NCI-H2227 treated with DMSO at 0.1 percent for 48 hours (cell line): ENCODE measurements at regions not wholly inside any gene's neighbourhood (a gene's known extent, or its start where the extent isn't known, plus 50 kb on each side); places are given as distances from the start of the nearest gene placed in this dataset.

Source experiments
- DNase-seq: peaks from one replicate; lab custom pipeline; 2025; lab: John Stamatoyannopoulos, UW

DNA sequence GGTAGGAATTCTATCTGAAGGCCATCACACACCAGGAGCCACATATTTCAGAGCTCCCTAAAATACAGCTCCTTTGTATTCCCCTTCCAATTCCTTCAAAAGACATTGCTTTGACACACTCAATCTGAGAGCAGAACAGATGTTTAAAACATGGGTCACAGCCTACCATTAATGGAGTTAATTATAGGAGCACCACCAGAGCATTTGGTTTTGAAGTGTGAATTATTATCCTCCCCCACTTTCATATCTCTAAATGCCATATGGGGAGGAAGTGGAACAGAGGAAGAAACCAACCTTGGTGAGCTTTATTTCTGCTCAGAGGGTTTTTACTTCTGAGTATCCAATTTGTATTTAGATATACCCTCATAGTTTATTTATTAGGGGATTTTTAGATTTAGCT lies 50.7 kb upstream of the TNFRSF21 start:
- peak; percentile 10 for DNase-seq

DNA sequence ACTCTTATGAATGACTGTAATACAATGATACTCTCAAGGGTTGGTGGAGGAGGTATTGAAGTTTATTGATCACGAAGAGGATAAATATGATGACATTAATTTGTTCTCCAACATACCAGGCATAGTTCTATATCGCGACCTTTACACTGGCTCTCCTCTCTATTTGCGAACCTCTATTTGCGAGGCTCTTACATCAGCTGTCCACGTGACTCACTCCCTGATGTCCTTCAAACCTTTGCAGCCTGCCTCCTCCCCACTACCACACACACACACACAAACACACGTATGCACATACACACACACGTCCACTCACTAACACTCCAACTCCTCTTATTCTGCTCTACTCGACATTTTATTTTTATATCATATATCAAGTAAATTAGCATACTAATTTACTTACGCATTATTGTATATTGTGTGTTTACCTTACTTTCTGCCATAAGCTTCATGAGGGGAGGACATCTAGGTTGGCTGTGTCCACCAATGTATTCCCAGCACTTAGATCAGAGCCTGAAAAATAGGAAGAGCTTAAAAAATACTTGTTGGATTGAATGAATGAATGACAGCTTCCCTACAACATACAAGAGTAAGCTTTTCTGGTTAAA lies 53.3 kb upstream of the TNFRSF21 start:
- no peak for DNase-seq

DNA sequence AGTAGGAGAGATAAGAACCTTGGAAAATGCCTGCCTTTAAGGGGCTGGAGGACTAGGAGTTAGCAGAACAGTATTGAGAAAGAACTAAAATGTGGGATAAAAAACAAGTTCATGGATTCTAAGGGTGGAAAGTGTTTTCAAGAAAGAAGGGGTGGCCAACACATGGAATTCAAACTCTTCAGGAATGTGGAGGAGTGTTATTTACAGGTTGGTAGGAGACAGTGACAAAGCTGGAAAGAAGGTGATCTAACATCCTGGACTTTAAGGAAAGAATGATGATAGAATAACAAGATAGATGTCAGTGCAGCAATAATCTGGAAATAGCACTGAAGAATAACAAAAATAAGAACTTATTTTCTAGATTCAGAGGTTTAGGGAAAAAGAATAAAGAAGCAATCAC lies 54.0 kb upstream of the TNFRSF21 start:
- no peak for DNase-seq

DNA sequence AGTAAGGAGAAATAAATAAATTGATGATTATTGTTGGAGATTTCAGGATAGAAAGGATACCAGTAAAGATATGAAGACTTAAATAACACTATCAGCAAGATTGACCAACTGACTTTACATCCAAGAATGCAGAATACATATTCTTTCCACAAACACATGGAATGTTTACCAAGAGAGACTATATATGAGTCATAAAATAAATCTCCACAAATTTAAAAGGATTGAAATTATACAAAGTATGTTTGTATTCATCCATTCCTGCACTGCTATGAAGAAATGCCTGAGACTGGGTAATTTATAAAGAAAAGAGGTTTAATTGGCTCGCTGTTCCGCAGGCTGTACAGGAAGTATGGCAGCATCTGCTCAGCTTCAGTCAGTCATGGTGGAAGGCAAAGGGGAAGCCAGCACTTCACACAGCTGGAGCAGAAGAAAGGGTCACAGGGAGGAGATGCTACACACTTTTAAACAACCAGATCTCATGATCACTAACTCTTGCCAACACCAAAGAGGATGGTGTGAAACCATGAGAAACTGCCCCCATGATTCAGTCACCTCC lies 56.7 kb upstream of the TNFRSF21 start:
- DNase-seq = no peak

DNA sequence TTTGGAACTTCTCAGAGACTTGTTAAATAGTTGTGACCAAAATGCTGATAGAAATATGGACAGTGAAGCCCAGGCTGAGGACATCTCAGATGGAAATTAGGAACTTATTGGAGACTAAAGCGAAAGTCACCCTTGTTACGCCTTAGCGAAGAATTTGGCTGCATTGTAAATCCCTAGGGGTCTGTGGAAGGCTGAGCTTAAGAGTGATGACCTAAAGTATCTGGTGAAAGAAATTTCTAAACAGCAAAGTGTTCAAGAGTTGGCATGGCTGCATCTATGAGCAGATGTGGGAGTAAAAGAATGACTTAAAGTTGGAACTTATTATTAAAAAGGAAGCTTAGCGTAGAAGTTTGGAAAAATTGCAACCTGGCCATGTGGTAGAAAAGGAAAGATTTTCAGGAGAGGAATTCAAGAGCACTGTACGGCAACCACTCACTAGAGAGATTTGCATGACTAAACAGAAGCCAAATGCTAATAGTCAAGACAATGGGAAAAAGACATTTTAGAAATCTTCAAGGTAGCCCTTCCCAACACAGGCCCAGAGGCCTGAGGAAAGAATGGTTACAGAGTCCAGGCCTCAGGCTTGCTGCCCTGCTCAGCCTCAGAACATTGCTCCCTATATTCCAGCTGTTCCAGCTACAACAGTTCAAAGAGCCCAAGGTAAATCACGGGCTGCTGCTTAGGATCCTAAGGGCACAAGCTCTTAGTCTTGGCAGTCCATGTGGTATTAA lies 61.6 kb upstream of the TNFRSF21 start:
- no peak for DNase-seq

DNA sequence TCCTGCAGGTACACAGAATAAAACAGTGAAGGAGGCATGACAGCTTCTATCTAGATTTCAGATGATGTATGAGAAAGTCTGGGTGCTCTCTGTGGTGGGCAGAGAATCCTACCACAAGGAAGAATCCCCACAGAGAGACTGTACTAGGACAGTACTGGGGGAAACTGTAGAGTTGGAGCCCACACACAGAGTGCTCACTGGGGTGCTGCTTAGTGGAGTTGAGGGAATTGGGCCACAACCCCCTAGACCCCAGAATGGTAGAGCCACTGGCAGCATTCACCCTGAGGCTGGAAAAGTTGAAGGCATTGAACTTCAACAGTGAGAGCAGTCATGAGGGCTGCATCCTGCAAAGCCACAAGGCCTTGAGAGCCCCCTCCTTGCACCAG lies 62.2 kb upstream of the TNFRSF21 start:
- no peak for DNase-seq

DNA sequence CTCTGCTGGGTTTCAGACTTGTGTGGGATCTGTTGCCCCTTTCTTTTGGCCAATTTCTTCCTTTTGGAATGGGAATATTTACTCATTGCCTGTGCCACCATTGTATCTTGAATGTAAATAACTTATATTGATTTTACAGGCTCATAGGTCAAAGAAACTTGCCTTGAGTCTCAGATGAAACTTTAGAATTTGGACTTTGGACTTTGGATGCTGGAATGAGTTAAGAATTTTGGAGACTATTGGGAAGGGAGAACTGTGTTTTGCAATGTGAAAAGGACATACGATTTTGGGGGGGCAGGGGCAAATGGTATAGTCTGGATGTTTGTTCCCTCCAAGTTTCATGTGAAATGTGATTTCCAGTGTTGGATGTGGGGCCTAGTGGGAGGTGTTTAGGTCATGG lies 62.6 kb upstream of the TNFRSF21 start:
- no peak for DNase-seq

DNA sequence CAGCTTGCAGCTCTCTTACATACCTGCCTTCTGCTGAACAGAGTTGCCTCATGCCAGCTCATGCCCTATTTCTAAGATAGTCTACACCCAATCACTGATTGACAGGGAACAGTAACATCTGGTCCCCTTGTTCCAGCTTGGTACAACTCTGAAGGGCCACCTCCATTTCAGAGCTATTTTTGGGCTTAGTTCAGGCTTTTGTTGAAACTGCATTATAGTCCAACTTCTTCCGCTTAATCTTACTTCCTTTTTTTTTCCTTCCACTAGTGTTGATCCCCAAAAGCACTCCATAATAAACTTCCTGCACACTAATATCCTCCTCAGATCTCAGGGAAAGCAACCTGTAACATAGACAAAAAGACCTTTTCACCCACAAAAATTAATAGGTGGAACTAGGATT lies 65.7 kb upstream of the TNFRSF21 start:
- no peak for DNase-seq

DNA sequence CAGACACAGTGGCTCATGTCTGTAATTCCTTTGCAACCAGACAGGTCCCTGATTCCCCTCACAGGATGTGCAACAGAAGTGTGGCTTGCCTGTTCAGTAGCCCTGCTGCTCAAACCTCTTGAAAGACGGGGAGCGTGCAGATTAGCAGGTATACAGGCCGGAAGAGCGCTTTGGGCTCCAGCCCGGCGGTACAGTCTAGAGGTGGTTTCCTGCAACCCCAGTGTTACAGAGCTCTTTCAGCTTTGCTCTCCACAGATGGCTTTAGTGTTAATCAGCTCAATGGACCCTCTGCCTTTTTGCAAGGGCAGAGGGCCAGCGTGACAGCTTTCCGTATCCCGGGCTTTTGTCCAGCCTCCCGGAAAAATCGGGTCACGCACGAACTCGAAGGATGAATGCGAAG lies 67.2 kb upstream of the TNFRSF21 start:
- DNase-seq = no peak

DNA sequence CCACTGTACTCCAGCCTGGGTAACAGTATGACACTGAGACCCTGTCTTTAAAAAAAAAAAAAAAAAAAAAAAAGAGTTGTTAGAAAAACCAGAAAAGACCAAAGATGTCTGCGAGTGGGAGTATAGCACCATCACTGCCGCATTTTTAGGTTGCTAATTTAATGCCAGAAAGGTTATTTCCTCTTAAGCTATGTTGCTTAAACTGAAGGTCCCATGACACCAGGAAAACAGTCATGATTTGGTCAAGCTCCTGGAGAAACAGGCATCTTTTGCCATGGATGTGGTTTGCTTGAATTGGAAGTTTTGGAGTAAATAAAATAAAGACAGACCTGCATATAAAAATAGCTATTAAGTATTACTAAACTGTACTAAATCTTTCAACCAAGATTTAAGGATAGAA lies 68.3 kb upstream of the TNFRSF21 start:
- DNase-seq = no peak

DNA sequence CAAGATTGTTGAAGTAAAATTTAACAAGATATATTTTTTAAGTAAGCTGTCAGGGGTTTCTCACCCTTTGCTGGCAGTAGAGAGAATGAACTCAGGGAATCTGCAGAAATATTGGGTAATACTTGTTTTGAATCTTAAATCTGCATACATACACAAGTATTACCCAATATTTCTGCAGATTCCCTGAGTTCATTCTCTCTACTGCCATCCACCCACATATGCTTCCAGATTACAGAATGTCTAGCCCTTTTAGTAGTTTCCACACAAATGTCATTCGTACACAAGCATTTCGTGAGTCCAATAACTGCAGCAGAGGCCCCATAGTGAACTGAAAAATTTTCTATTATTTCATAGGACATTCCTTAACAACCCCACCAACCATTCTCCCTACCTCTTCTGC lies 69.6 kb upstream of the TNFRSF21 start:
- no peak for DNase-seq

DNA sequence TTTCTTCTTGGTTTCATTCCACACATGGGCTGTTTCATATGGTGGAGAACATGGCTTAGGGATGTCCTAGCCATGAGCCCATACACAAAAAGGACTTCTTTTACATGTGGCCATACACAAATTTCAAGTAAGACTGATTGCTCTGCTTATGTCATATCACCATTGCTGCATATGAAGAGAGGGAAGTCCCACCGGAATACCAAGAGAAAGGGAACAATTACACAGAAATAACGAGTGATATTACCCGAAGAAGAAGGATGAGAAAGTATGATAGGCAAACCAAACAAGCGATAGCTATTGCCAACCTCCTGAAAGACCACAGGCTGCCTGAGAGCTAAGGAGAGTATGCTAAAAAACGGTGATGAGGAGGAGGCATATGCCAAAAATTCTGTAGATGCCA lies 70.5 kb upstream of the TNFRSF21 start:
- DNase-seq = no peak

DNA sequence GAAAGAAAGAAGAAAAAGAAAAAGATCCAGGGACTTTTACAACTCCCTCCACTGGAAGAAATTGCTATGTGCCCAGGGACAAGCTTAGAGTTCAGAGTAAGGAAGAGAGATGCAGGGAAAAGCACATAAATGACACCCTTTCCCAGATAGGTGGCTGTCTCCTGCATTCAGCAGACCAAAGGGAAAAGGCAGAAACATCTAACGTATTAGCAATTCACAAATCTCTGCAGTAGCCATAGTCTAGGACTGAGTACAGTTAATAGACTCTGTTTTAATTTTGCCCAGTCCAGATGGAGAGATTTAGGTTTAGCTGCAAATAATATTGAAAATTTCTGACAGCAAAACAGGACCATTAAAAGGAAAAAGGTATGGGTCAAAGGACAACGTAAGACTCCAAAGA lies 71.3 kb upstream of the TNFRSF21 start:
- no peak for DNase-seq

DNA sequence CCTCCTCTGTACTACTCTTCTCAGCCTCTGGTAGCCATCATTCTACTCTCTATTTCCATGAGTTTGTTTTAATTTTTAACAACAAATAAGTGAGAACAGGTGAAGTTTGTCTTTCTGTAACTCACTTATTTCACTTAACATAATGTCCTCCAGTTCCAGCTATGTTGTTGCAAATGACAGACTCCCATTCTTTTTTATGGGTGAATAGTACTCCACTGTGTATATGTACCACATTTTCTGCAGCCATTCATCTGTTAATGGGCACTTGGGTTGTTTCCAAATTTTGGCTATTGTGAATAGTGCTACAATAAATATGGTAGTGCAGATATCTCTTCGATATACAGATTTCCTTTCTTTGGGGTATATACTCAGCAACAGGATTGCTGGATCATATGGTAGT lies 73.7 kb upstream of the TNFRSF21 start:
- DNase-seq = no peak

DNA sequence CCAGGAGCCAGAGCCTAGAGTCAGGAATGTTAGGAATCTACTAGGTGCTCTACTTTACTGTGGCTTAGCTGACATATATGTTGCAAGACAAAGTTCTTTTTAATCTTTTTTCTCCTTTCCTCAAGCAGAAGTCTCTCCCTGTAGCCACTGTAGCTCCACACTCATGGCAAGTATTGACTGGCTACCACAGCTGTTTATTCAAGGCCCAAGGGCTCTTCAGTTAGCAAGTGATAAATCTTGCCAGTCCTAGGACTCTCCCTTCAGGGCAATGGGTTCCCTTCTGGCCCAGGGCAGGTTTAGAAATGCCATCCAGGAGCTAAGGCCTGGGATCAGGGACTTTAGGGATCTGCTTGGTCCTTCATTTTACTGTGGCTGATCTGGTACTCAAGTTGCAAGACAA lies 82.0 kb upstream of the TNFRSF21 start:
- no peak for DNase-seq

DNA sequence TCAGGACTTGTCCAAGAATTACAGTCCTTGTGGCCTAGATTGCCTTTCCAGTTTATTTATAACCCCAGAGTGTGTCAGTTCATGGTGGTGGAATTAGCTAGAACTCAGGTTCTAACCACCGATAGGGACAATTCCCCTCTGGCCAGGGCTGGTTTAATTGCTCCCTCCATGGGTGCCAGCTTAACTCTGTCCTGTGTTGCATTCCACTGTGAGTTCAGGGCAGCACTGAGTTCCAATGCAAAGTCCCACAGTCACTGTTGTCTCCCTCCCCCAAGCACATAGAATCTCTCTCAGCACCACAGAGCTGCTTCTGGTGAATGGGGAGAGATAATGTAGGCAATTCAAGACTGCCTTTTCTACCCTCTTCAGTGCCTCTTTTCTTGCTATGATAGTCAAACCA lies 82.5 kb upstream of the TNFRSF21 start:
- no peak for DNase-seq

DNA sequence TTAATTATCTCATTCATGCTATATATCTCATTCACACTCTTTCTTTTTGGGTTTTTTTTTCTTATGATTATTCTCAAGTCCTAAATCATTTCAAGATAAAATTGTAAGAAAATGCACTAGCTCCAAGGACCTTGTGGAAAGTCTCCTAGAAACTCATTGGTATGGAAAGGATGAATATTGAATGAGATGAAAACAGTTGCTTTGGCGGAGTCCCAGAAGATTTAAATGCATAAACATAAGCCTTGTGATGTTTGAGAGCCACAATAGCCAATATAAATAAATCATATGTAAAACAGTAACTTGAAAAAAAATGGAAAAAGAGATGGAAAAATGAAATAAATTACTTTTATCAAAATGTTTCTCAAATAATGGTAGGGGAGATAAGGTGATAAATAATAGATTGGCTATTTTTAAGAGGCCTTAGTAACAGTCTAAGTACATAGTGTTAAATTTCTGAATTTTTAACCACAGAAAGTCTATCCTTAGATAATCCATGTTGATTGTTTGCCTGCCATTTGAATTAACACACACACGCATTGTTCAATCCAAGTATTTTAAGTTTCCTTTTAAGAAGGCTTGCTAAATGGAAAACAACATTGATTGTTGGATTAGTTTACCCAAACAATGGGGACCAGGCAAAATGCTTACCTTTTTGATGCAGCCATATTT lies 81.1 kb upstream of the CD2AP start:
- DNase-seq = no peak

DNA sequence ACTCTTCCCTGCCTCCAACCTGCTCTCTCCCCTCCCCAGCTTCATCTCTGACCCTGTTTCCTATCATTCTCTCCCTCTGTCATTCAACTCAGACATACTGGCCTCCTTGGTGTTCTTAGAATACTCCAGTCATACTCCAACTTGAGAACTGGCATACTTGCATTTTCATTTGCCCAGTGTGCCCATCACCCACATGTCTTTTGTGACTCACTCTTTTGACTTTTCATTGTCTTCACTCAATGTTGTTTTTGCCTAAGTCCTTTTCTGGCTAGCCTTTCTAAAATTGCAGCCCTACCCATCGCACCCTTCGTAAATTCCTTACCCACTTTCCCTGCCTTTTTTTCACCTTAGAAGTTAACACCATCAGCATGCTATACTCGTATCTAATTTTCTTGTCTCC lies 77.0 kb upstream of the CD2AP start:
- DNase-seq = no peak

DNA sequence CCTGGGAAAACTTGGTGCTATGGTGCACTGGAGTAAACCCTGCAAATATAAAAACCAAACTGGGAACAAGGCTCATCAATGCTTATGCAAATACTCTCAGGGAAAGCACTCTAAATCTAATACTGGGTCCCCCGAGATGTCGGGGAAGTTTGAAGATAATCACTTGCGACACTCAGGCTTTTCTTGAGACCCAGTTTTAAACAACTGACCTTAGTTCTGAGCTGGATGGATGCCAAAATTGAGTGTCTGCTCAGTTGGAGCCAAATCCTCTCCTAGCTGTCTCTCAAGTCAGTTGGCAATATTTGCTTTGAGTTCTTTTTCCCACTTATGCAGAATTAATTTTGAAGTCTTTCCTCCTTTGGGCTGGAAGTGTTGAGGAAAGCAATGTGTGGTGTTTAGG lies 75.5 kb upstream of the CD2AP start:
- no peak for DNase-seq

DNA sequence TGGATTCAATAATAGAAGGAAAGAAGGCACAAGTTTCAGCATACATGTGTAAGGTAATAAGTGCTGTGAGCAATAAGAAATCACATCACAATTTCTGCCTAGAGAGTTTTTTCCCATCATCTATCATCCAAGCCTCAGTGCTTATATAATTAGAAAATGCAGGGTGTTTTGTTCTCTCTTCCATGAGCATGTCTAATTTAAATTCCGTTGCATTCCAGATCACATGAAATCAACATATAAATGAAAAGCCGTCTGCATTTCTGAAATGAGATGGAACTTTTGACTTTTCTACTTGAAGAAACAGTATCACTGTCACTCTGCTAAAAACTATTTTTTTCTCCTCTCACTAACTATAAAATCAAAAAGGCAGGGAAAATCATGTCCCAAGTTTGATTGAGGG lies 74.5 kb upstream of the CD2AP start:
- DNase-seq = no peak

DNA sequence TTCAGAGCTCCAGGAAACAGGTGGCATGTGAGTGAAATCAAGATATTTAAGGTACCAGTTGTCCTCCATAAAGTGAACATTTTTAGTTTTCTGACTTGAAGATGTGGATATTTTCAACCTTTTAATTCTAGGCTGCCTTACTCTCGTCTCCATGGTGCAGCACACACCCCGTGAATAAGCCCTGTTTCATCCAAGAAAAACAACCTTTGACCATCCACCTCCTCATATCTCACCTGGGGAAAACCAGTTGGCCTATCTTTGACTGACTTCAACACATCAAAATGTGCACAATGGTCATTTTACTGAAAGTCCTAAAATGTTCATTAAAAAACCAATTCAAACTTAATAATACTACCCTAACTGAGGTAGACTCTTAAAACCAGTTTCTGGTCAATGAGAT lies 73.8 kb upstream of the CD2AP start:
- no peak for DNase-seq

DNA sequence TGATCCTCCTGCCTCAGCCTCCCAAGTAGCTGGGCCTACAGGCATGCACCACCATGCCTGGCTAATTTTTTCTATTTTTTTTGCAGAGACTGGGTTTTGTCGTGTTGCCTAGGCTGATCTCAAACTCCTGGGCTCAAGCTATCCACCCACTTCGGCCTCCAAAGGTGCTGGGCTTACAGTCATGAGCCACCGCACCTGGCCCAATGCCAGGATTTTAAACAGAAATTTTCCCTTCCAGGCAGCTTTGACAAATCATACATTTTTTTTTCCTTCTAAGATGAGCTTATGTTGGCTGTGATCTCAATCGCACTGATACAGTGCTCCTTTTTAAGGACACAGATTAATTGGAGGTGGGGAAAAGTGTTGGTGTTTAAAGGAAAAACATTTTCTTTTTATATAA lies 73.2 kb upstream of the CD2AP start:
- DNase-seq = no peak

DNA sequence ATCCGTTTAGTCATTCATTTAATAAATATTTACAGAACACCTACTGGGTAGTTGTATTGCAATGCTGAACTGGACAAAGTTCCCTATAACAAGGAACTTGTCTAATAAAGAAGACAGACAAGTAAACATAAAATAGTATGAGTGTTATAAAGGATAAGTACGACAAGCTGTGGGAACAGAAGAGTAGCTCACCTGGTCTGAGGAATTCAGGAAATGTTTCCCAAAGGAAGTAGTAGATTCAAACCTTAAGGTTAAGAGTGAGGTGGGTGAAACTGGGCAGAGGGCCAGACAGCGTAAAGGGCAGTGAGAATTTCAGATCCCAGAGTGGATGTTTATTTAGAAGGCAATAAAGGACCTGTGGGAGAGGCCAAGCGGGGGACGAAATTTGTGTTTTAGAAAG lies 72.3 kb upstream of the CD2AP start:
- DNase-seq = no peak
